Activated T-helper 2 cell treated with anti-CD3 and anti-CD28 coated beads, Interferon-gamma antibody, Interleukin-2, Interleukin-4, amounts not matched to agents 10 μg/mL and 5 μg/mL and 100 μg/mL, durations not matched to agents 14 hours and 24 hours and 36 hours (primary cell): ENCODE measurements at regions not wholly inside any gene's neighbourhood (a gene's known extent, or its start where the extent isn't known, plus 50 kb on each side); places are given as distances from the start of the nearest gene placed in this dataset.

Experiments used
- DNase-seq: peaks from one replicate; pipeline ENCODE4 v3.0.0; 2021; ENCODE audit warnings: low spot score
- H3K27ac Mint-ChIP-seq: one replicate; pipeline ENCODE4 v1.8.0; 2021; ENCODE audit warnings: mixed read lengths
- H3K27me3 Mint-ChIP-seq: one replicate; pipeline ENCODE4 v1.8.0; 2021; ENCODE audit warnings: low read depth, mixed read lengths
- H3K36me3 Mint-ChIP-seq: one replicate; pipeline ENCODE4 v1.8.0; 2021; ENCODE audit warnings: low read depth, mixed read lengths
- H3K4me1 Mint-ChIP-seq: one replicate; pipeline ENCODE4 v1.8.0; 2021; ENCODE audit warnings: low read depth, mixed read lengths
- H3K4me3 Mint-ChIP-seq: one replicate; pipeline ENCODE4 v1.8.0; 2021; ENCODE audit warnings: low read depth, mild to moderate bottlenecking, moderate library complexity, mixed read lengths
- H3K9me3 Mint-ChIP-seq: one replicate; pipeline ENCODE4 v1.8.0; 2021; ENCODE audit warnings: mixed read lengths
- intact Hi-C: fragments of 100-400 bp; cut with micrococcal nuclease; formaldehyde crosslinking; loops from one replicate; pipeline ENCODE4 v1.15.1; 2023

GRCh38 chr14:101007004-101007614 is 103.6 kb upstream of the RTL1 start:
- no peak overlapping the region for H3K4me3 Mint-ChIP-seq
- peaks cover 7% of the 10 kb centered on the region for H3K4me1 Mint-ChIP-seq
- H3K36me3 Mint-ChIP-seq: no peaks in the 10 kb centered on the region
- H3K27ac Mint-ChIP-seq: no peak overlapping the region
- H3K9me3 Mint-ChIP-seq: no peaks in the 10 kb centered on the region
- intact Hi-C loops: no loop called here
- H3K27me3 Mint-ChIP-seq: no peaks in the 10 kb centered on the region
- no peak for DNase-seq

- Mint-ChIP-seq H3K27ac (no peak overlapping the region), H3K27me3 (no peaks in the 10 kb centered on the region), H3K4me1 (peaks cover 7% of the 10 kb centered on the region), H3K4me3 (no peak overlapping the region), H3K36me3 (no peaks in the 10 kb centered on the region), H3K9me3 (peaks cover 4% of the 10 kb centered on the region)
- DNase-seq: no peak
- intact Hi-C loops: no loop called here
Measured at GRCh38 chr14:101007765-101008164, 104.2 kb upstream of the RTL1 start.

GRCh38 chr14:101008196-101008595 is 104.7 kb upstream of the RTL1 start:
- Mint-ChIP-seq H3K4me3 (no peak overlapping the region), H3K4me1 (peaks cover 7% of the 10 kb centered on the region), H3K27me3 (no peaks in the 10 kb centered on the region), H3K27ac (no peak overlapping the region), H3K9me3 (peaks cover 4% of the 10 kb centered on the region), H3K36me3 (no peaks in the 10 kb centered on the region)
- DNase-seq: no peak
- intact Hi-C loops: no loop called here

GRCh38 chr14:101008631-101009336 is 105.3 kb upstream of the RTL1 start:
- no peak for DNase-seq
- peaks cover 7% of the 10 kb centered on the region for H3K4me1 Mint-ChIP-seq
- no peak overlapping the region for H3K4me3 Mint-ChIP-seq
- intact Hi-C loops: no loop called here
- no peaks in the 10 kb centered on the region for H3K27me3 Mint-ChIP-seq
- no peak overlapping the region for H3K27ac Mint-ChIP-seq
- H3K36me3 Mint-ChIP-seq: no peaks in the 10 kb centered on the region
- peaks cover 4% of the 10 kb centered on the region for H3K9me3 Mint-ChIP-seq

- Mint-ChIP-seq H3K27ac (no peak overlapping the region), H3K27me3 (no peaks in the 10 kb centered on the region), H3K4me1 (peaks cover 7% of the 10 kb centered on the region), H3K36me3 (no peaks in the 10 kb centered on the region), H3K9me3 (peaks cover 4% of the 10 kb centered on the region), H3K4me3 (no peak overlapping the region)
- intact Hi-C loops: no loop called here
- no peak for DNase-seq
Measured at GRCh38 chr14:101009531-101009930, 106.0 kb upstream of the RTL1 start.

GRCh38 chr14:101010293-101010692 is 106.8 kb upstream of the RTL1 start:
- H3K27ac Mint-ChIP-seq: no peak overlapping the region
- intact Hi-C loops: no loop called here
- peaks cover 4% of the 10 kb centered on the region for H3K9me3 Mint-ChIP-seq
- no peaks in the 10 kb centered on the region for H3K36me3 Mint-ChIP-seq
- peaks cover 4% of the 10 kb centered on the region for H3K4me1 Mint-ChIP-seq
- no peaks in the 10 kb centered on the region for H3K27me3 Mint-ChIP-seq
- DNase-seq: no peak
- H3K4me3 Mint-ChIP-seq: no peak overlapping the region

GRCh38 chr14:101010835-101011234 is 107.3 kb upstream of the RTL1 start:
- peaks cover 2% of the 10 kb centered on the region for H3K4me1 Mint-ChIP-seq
- no peaks in the 10 kb centered on the region for H3K27me3 Mint-ChIP-seq
- no peak overlapping the region for H3K4me3 Mint-ChIP-seq
- no peaks in the 10 kb centered on the region for H3K36me3 Mint-ChIP-seq
- peaks cover 4% of the 10 kb centered on the region for H3K9me3 Mint-ChIP-seq
- no peak for DNase-seq
- no peak overlapping the region for H3K27ac Mint-ChIP-seq
- intact Hi-C loops: no loop called here

GRCh38 chr14:101017209-101017608 is 113.7 kb upstream of the RTL1 start:
- no peak overlapping the region for H3K4me3 Mint-ChIP-seq
- intact Hi-C loops: no loop called here
- H3K27ac Mint-ChIP-seq: no peak overlapping the region
- no peaks in the 10 kb centered on the region for H3K27me3 Mint-ChIP-seq
- no peaks in the 10 kb centered on the region for H3K36me3 Mint-ChIP-seq
- no peaks in the 10 kb centered on the region for H3K4me1 Mint-ChIP-seq
- no peak for DNase-seq
- peaks cover 9% of the 10 kb centered on the region for H3K9me3 Mint-ChIP-seq

- Mint-ChIP-seq H3K9me3 (peaks cover 5% of the 10 kb centered on the region), H3K27me3 (no peaks in the 10 kb centered on the region), H3K36me3 (no peaks in the 10 kb centered on the region), H3K4me3 (no peak overlapping the region), H3K27ac (no peak overlapping the region), H3K4me1 (no peaks in the 10 kb centered on the region)
- intact Hi-C loops: no loop called here
- DNase-seq: peak; percentile 3
Measured at GRCh38 chr14:101017806-101018560, 114.5 kb upstream of the RTL1 start.

- Mint-ChIP-seq H3K36me3 (no peaks in the 10 kb centered on the region), H3K4me1 (no peaks in the 10 kb centered on the region), H3K9me3 (peaks cover 5% of the 10 kb centered on the region), H3K27me3 (no peaks in the 10 kb centered on the region), H3K4me3 (no peak overlapping the region), H3K27ac (no peak overlapping the region)
- peak; percentile 3 for DNase-seq
- intact Hi-C loops: no loop called here
Measured at GRCh38 chr14:101018561-101019290, 115.2 kb upstream of the RTL1 start.

GRCh38 chr14:101019541-101019940 is 116.0 kb upstream of the RTL1 start:
- Mint-ChIP-seq H3K27ac (no peak overlapping the region), H3K9me3 (peaks cover 5% of the 10 kb centered on the region), H3K4me1 (no peaks in the 10 kb centered on the region), H3K27me3 (no peaks in the 10 kb centered on the region), H3K4me3 (no peak overlapping the region), H3K36me3 (no peaks in the 10 kb centered on the region)
- intact Hi-C loops: no loop called here
- no peak for DNase-seq

GRCh38 chr14:101019990-101020710 is 116.6 kb upstream of the RTL1 start:
- peaks cover 5% of the 10 kb centered on the region for H3K9me3 Mint-ChIP-seq
- DNase-seq: peak; percentile 5

More at GRCh38 chr14:101019990-101020710, 116.6 kb upstream of the RTL1 start:
- intact Hi-C loops: no loop called here
- no peak overlapping the region for H3K27ac Mint-ChIP-seq
- H3K27me3 Mint-ChIP-seq: no peaks in the 10 kb centered on the region
- H3K36me3 Mint-ChIP-seq: no peaks in the 10 kb centered on the region
- H3K4me1 Mint-ChIP-seq: no peaks in the 10 kb centered on the region
- no peak overlapping the region for H3K4me3 Mint-ChIP-seq
